Stomach (tissue), 4 donors: ENCODE measurements at regions not wholly inside any gene's neighbourhood (a gene's known extent, or its start where the extent isn't known, plus 50 kb on each side); places are given as distances from the start of the nearest gene placed in this dataset.

Experiments used
- POLR2A ChIP-seq, 4 donors: fragments of 450-650 bp; IDR thresholded peaks; one replicate each; pipeline ENCODE4 v1.6.1; 2016; ENCODE audit warnings: antibody characterized with exemption in 4 of 4, control low read depth in 2 of 4, mild to moderate bottlenecking in 1 of 4, moderate library complexity in 1 of 4
- POLR2AphosphoS5 ChIP-seq, 3 donors: sonication (generic); formaldehyde crosslinking; IDR thresholded peaks; one replicate each; pipeline ENCODE4 v1.6.1; 2016; ENCODE audit warnings: antibody characterized with exemption in 3 of 3
- TF ChIP-seq, protein P1 (sequence below), 7 experiments: fragments of 450-650 bp in 4 of 7; fragments of 200-600 bp in 3 of 7; sonication (generic) in 3 of 7; IDR thresholded peaks; one replicate each; pipeline ENCODE4 v1.5.1; 2016 to 2019; ENCODE audit warnings: antibody characterized with exemption in 7 of 7, control low read depth in 2 of 7, mild to moderate bottlenecking in 1 of 7

DNA sequence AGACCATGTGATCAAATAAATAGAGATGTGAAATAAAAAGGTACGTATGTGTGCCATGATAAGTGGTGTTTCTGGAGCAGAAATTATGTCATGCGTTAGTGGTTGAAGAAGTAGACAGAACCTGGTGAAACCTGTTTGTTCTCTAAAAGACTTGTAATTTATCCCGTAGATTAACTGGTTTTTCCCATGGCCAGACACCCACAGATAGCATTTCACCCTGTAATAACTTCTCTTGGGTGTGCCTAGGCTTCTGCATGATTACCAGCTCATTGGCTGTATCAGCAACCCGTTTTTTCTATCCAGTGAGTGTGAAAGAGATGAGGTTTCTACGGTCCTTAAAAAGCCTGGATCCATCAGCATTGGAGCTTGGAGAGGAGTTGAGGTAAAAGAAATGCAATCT, 471.3 kb downstream of the NPIPA7 start:
- TF ChIP-seq POLR2A (IDR thresholded peaks at IDR 0.05) (no peak), POLR2AphosphoS5 (IDR thresholded peaks at IDR 0.05) (no peak)
- TF ChIP-seq, protein P1, sequence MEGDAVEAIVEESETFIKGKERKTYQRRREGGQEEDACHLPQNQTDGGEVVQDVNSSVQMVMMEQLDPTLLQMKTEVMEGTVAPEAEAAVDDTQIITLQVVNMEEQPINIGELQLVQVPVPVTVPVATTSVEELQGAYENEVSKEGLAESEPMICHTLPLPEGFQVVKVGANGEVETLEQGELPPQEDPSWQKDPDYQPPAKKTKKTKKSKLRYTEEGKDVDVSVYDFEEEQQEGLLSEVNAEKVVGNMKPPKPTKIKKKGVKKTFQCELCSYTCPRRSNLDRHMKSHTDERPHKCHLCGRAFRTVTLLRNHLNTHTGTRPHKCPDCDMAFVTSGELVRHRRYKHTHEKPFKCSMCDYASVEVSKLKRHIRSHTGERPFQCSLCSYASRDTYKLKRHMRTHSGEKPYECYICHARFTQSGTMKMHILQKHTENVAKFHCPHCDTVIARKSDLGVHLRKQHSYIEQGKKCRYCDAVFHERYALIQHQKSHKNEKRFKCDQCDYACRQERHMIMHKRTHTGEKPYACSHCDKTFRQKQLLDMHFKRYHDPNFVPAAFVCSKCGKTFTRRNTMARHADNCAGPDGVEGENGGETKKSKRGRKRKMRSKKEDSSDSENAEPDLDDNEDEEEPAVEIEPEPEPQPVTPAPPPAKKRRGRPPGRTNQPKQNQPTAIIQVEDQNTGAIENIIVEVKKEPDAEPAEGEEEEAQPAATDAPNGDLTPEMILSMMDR (IDR thresholded peaks at IDR 0.05) = no peak
